Suppressor macrophage treated with lipopolysaccharide for 1 hour (primary cell): ENCODE measurements at regions not wholly inside any gene's neighbourhood (a gene's known extent, or its start where the extent isn't known, plus 50 kb on each side); places are given as distances from the start of the nearest gene placed in this dataset.

ENCODE experiments used
- DNase-seq, 3 donors: peaks; one replicate each; pipeline ENCODE4 v3.0.0-alpha.2; 2020 to 2022

DNA sequence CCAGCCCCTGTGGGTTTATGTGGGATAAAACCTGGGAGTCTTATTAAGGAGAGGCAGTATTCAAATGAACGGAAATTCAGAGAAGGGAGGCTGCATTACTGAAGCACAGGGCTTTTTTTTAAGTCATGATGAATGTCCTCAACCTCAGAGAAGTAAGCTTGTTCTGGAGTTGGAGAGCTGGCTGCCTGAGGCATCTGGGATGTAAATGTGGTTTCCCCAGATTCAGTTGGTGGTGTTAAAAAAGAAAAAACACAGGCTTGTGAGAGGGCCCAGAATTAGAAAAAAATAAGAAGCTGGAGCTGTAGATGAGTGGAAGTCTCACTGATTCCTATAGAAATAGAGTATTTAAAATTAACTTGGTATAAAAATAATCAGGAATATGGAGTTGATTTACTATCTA, 64.0 kb upstream of the GPR12 start:
- DNase-seq, result no peak

DNA sequence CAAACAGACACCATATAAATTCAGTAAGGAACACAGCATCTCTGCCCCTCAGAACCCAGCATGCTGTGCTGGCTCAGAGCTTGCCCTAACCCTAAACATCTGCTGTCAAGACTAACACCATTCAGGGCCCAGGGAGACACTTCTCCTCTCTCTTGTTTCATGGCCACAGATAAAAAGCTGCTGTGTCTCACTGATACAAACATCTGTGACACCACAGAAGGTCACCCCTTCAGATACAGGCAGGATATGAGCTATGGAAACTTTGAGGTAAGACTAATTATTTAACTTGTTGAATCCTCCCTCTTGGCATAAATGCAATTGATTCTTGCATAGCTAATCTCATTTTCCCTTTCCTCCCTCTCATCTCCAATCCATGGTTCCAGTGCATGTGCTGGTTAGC, 61.6 kb upstream of the GPR12 start:
- DNase-seq, result no peak

DNA sequence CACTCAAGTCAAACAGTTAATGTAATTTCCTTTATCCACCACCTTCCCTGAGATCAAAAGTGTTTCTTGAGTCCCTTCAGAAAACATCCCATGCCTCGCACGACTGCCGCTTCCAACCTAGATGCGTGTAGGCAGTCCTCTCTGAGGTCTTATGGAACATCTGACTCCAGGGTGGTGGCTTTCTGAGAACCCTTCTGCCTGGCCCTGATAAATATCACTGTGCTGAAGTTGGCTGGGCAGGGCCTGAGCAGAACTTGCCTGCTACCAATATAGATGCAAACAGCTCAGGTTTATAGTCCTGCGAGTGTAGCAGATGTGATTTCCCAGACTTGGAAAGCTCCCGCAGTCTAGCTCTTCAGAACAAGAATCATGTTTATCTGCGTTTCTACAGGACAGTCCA, 61.1 kb upstream of the GPR12 start:
- DNase-seq, result no peak

DNA sequence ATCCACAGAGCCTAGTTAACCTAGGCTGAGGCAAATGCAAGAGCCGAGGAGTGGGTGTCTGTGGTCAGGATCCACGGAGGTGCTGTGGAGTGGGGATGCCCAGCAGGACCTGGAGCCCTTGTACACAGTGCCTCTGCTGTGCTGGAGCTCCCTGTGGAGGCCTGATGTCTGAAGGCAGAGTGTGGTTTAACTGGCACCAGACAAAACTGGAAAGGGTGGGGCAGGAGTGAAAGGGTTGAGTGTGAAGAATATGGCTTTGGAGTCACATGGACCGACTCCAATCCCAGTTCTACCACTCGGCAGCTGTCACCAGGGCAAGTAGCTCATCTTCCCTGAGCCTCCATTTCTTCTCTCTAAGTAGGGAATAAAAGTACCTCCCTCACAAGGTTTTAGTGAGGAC, 60.3 kb upstream of the GPR12 start:
- no peak for DNase-seq

DNA sequence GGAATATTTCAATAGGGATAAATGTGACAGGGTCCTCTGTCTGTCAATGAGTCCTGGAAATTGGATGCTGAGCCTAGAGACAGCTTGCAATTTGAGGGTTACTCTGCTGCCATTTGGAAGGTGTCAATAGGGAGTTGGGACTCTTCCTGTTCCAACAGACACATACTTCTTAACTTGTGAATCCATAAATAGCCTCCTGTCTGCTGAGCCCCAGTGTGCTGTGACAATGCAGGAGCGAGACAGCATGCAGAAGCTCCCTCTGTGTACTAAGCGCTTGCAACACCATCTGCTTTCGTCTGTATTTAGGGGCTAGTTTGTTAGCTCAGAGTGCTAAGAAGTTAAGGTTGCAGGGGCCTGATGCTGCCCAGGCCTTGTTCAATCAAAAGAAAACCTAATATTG, 58.5 kb upstream of the GPR12 start:
- no peak for DNase-seq

DNA sequence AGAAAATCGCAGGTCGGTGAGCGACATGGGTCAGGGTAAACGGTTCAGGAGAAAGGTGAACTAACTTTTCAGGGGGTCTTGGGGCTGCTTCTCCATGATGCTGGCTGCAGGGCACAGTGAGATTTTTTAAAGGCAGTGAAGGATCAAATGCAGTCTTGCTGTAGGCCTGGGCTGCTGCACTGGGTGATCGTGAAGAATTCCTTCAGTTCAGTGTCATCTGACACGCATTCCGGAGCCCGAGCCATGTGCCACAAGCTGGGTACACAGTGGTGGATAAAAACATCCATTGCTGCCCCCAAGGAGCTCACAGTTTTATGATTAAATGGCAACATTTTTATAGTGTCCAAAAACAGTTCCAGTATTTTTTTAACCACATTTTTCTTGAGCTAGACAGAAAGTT, 56.3 kb upstream of the GPR12 start:
- DNase-seq, result no peak

DNA sequence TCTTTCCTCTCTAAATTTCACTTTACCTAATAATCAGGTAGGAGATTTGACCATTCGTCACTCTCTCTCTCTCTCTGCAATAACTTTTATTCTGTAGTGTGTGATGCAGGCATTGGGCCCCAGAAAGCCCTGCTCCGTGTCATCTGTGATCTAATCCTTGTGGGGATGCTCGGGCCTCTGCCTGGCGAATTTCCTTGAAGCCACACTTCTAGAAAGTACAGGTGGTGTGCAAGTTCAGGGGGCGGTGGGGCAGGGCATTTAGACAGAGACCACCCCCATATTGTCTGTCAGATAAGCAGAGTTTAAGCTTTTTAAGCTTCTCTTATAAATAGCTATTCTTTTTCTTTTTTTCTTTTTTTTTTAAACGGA, 53.4 kb upstream of the GPR12 start:
- DNase-seq, result no peak

DNA sequence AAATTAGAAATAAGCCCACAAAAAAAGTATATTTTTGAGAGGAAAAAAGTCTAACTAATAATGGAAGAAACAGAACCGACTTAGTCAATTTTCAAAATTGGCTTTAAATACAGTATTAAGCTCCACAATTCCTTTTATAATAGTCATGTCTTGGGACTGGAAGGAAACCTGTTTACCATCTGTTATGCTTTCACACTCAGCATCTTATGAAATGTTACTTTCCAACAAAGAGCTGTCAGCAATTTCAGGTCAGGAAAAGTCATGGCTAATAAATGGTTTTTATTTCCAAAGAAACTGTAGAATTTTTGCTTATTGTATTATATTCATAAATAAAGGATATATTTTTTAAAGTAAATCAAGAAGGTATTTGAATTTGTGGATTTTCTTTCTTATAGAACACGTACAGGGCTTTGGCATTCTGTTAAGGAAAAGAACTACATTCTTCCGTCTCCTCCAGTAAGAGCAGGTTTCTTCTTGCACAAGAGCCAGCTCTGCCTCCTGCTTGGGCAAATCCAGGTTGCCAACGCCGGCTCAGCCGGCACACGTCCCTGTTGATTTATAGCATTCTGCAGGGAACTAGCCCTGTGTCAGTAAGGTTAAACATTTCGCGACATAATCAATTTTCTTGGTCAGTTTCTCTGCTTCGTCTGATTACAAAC, 52.9 kb upstream of the GPR12 start:
- no peak for DNase-seq

DNA sequence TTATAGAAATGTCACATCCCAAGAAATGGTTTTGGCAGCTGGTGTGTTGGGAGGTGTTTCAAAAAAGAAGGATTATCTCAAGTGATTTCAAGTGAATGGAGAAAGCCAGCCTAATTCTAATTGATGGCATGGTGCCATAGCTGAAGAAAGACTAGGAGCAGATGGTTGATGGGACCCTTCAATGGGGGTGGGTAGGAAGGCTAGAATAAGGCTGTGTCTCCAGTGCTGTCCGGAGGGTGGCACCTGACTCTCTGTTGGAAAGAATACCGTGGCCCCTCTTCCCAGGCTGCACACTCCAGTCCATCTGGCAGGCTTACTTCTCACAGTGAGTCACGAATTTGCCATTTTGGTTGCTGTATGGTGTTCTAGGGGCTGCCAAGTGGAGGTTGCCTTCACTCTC, 51.0 kb upstream of the GPR12 start:
- no peak for DNase-seq
